ENCODE measurements at regions not wholly inside any gene's neighbourhood (a gene's known extent, or its start where the extent isn't known, plus 50 kb on each side); places are given as distances from the start of the nearest gene placed in this dataset.
"Not testable (repeated sequence)": the region's sequence is repeated elsewhere in the genome, so short reads cannot be mapped to it uniquely, and the experiment has no call there.

GRCh38 chr12:25882266-25882665 is 76.2 kb upstream of the RASSF8 start:
- H3K36me3 Mint-ChIP-seq = no peaks in the 10 kb centered on the region
- peaks cover 5% of the 10 kb centered on the region in 2 donors for H3K9me3 Mint-ChIP-seq
- H3K27ac Mint-ChIP-seq = no peak overlapping the region
- no peak for DNase-seq (ENCODE audit: low spot score in 2 of 2)
- ATAC-seq = no peak

- ATAC-seq (no peak), DNase-seq (ENCODE audit: low spot score in 2 of 2) (no peak)
- Mint-ChIP-seq H3K9me3 (peaks cover 5% of the 10 kb centered on the region in 2 donors), H3K36me3 (no peaks in the 10 kb centered on the region), H3K27ac (no peak overlapping the region)
These were observed 75.2 kb upstream of the RASSF8 start for GRCh38 chr12:25883026-25883916.

- no peaks in the 10 kb centered on the region for H3K36me3 Mint-ChIP-seq
- ATAC-seq (no peak), DNase-seq (ENCODE audit: low spot score in 2 of 2) (no peak)
- H3K27ac Mint-ChIP-seq = no peak overlapping the region
- H3K9me3 Mint-ChIP-seq = peaks cover 5% of the 10 kb centered on the region in 2 donors
These were observed 74.2 kb upstream of the RASSF8 start for GRCh38 chr12:25884024-25884919.

- no peaks in the 10 kb centered on the region for H3K36me3 Mint-ChIP-seq
- H3K9me3 Mint-ChIP-seq = peaks cover 3 to 5% of the 10 kb centered on the region in 2 donors
- DNase-seq (ENCODE audit: low spot score in 2 of 2) = no peak
- ATAC-seq = no peak
- H3K27ac Mint-ChIP-seq = no peak overlapping the region
These were observed 73.6 kb upstream of the RASSF8 start for GRCh38 chr12:25884920-25885234.

- ATAC-seq (no peak), DNase-seq (ENCODE audit: low spot score in 2 of 2) (no peak)
- Mint-ChIP-seq H3K27ac (no peak overlapping the region), H3K9me3 (peaks cover 0 to 9% of the 10 kb centered on the region in 2 donors), H3K36me3 (no peaks in the 10 kb centered on the region)
These were observed 72.1 kb upstream of the RASSF8 start for GRCh38 chr12:25886396-25886795.

GRCh38 chr12:25887367-25887766 is 71.1 kb upstream of the RASSF8 start:
- Mint-ChIP-seq H3K36me3 (no peaks in the 10 kb centered on the region), H3K9me3 (peaks cover 0 to 5% of the 10 kb centered on the region in 2 donors), H3K27ac (no peak overlapping the region)
- DNase-seq (ENCODE audit: low spot score in 2 of 2) (no peak), ATAC-seq (no peak)

- no peak overlapping the region for H3K27ac Mint-ChIP-seq
- peaks cover 0 to 5% of the 10 kb centered on the region in 2 donors for H3K9me3 Mint-ChIP-seq
- ATAC-seq (no peak), DNase-seq (ENCODE audit: low spot score in 2 of 2) (no peak)
- H3K36me3 Mint-ChIP-seq = no peaks in the 10 kb centered on the region
These were observed 69.3 kb upstream of the RASSF8 start for GRCh38 chr12:25889185-25889584.

GRCh38 chr12:25891095-25891494 is 67.4 kb upstream of the RASSF8 start:
- DNase-seq (ENCODE audit: low spot score in 2 of 2); H3K9me3 Mint-ChIP-seq; H3K27ac Mint-ChIP-seq; ATAC-seq; H3K36me3 Mint-ChIP-seq: not testable (repeated sequence)

- H3K27ac Mint-ChIP-seq = no peak overlapping the region
- peaks cover 3 to 9% of the 10 kb centered on the region in 2 donors for H3K9me3 Mint-ChIP-seq
- H3K36me3 Mint-ChIP-seq = no peaks in the 10 kb centered on the region
- no peak for ATAC-seq
- DNase-seq (ENCODE audit: low spot score in 2 of 2) = no peak
These were observed 63.7 kb upstream of the RASSF8 start for GRCh38 chr12:25894759-25895158.

- DNase-seq (ENCODE audit: low spot score in 2 of 2) (no peak), ATAC-seq (no peak)
- H3K36me3 Mint-ChIP-seq = no peaks in the 10 kb centered on the region
- peaks cover 3 to 4% of the 10 kb centered on the region in 2 donors for H3K9me3 Mint-ChIP-seq
- H3K27ac Mint-ChIP-seq = no peak overlapping the region
These were observed 61.5 kb upstream of the RASSF8 start for GRCh38 chr12:25896981-25897380.

- Mint-ChIP-seq H3K36me3 (no peaks in the 10 kb centered on the region), H3K27ac (no peak overlapping the region), H3K9me3 (no peaks in the 10 kb centered on the region)
- DNase-seq (ENCODE audit: low spot score in 2 of 2) (no peak), ATAC-seq (no peak)
These were observed 54.8 kb upstream of the RASSF8 start for GRCh38 chr12:25903603-25904245.

GRCh38 chr12:25904442-25904841 is 54.0 kb upstream of the RASSF8 start:
- Mint-ChIP-seq H3K27ac (peak overlapping the region in 1 of 2 donors; percentile 23), H3K36me3 (no peaks in the 10 kb centered on the region), H3K9me3 (no peaks in the 10 kb centered on the region)
- DNase-seq (ENCODE audit: low spot score in 2 of 2) (no peak), ATAC-seq (no peak)

- no peaks in the 10 kb centered on the region for H3K9me3 Mint-ChIP-seq
- DNase-seq (ENCODE audit: low spot score in 2 of 2) (no peak), ATAC-seq (no peak)
- H3K27ac Mint-ChIP-seq = no peak overlapping the region
- H3K36me3 Mint-ChIP-seq = no peaks in the 10 kb centered on the region
These were observed 51.7 kb upstream of the RASSF8 start for GRCh38 chr12:25906651-25907340.

Measured in activated naive CD4-positive, alpha-beta T cell treated with anti-CD3 and anti-CD28 coated beads, Interleukin-2, amount 50 U/mL, for 72 hours (primary cell).